A549 (cell line): ENCODE measurements at regions not wholly inside any gene's neighbourhood (a gene's known extent, or its start where the extent isn't known, plus 50 kb on each side); places are given as distances from the start of the nearest gene placed in this dataset.

Experiments
- ATAC-seq, 2 experiments: fragments of 200-7000 bp in 1 of 2; fragments of >200 bp in 1 of 2; cut with Nextera tagmentation in 1 of 2; cut with Tn5 transposase in 1 of 2; 3 replicates each; pipeline versions ENCODE4 v1.8.0 to v1.9.1; 2018 to 2020; ENCODE audit warnings: mild to moderate bottlenecking in 1 of 2, moderate library complexity in 1 of 2
- CTCF ChIA-PET: fragments of 300-600 bp; sonication (Branson Sonifier 250); formaldehyde crosslinking; extraction: SDS; loops from one replicate; lab custom pipeline; 2021; ENCODE audit warnings: antibody characterized with exemption, inconsistent platforms; lab: Yijun Ruan, JAX
- POLR2A ChIA-PET: fragments of 350-600 bp; formaldehyde crosslinking; extraction: SDS; loops from one replicate; lab custom pipeline; 2021; ENCODE audit warnings: antibody characterized with exemption, inconsistent platforms; lab: Yijun Ruan, JAX
- DNase-seq, 2 experiments: peaks; one replicate each; pipeline versions ENCODE4 v3.0.0 to v3.0.0-alpha.2; 2011 to 2016; ENCODE audit warnings: low read depth in 1 of 2, low spot score in 1 of 2
- FAIRE-seq: peaks from 2 replicates; lab custom pipeline; 2011; peaks lifted over from hg19 to GRCh38; lab: Jason Lieb, UNC
- H3K27ac ChIP-seq, 2 experiments: fragments of >200 bp; sonication (Bioruptor Twin); formaldehyde crosslinking; 3 replicates each; pipeline ENCODE4 v1.5.1; 2016 to 2017
- H3K4me1 ChIP-seq: fragments of >200 bp; sonication (Bioruptor Twin); formaldehyde crosslinking; 3 replicates; pipeline ENCODE4 v1.6.1; 2016
- H3K4me2 ChIP-seq: fragments of >200 bp; sonication (Bioruptor Twin); formaldehyde crosslinking; 3 replicates; pipeline ENCODE4 v1.6.1; 2016
- H3K4me3 ChIP-seq: fragments of >200 bp; sonication (Bioruptor Twin); formaldehyde crosslinking; 3 replicates; pipeline ENCODE4 v1.5.1; 2016
- H3K9me3 ChIP-seq: fragments of >200 bp; sonication (Bioruptor Twin); formaldehyde crosslinking; 3 replicates; pipeline ENCODE4 v1.6.1; 2016
- BHLHE40 ChIP-seq: IDR thresholded peaks from 2 replicates; pipeline ENCODE4 v1.6.1; 2012; ENCODE audit warnings: low read depth, low read length, inconsistent platforms
- CBX8 ChIP-seq: fragments of 200-600 bp; sonication (generic); IDR thresholded peaks from 2 replicates; pipeline ENCODE4 v1.6.1; 2016
- CEBPB ChIP-seq, 2 experiments: fragments of >200 bp in 1 of 2; sonication (Bioruptor Twin) in 1 of 2; formaldehyde crosslinking in 1 of 2; IDR thresholded peaks; 2 replicates each; pipeline ENCODE4 v1.6.1; 2012 to 2016
- CHD2 ChIP-seq: fragments of 150-350 bp; IDR thresholded peaks from 2 replicates; pipeline ENCODE4 v1.6.1; 2014; ENCODE audit warnings: low read length; ENCODE audit not compliant: partially characterized antibody
- EHMT2 ChIP-seq: fragments of 200-600 bp; sonication (generic); IDR thresholded peaks from 2 replicates; pipeline ENCODE4 v1.6.1; 2016; ENCODE audit warnings: antibody characterized with exemption, low read depth, mild to moderate bottlenecking, moderate library complexity
- ESRRA ChIP-seq: fragments of 150-350 bp; IDR thresholded peaks from 2 replicates; pipeline ENCODE4 v1.6.1; 2014; ENCODE audit warnings: mild to moderate bottlenecking, low read length, borderline replicate concordance
- FOSB ChIP-seq: fragments of 250-450 bp; sonication (Bioruptor Pico); IDR thresholded peaks from 2 replicates; pipeline ENCODE4 v1.5.0; 2020; ENCODE audit warnings: mild to moderate bottlenecking, moderate library complexity
- FOXS1 ChIP-seq: fragments of 250-450 bp; sonication (Bioruptor Pico); IDR thresholded peaks from 2 replicates; pipeline ENCODE4 v1.5.0; 2020; ENCODE audit warnings: mild to moderate bottlenecking, moderate library complexity
- GATA3 ChIP-seq: IDR thresholded peaks from 2 replicates; pipeline ENCODE4 v1.6.1; 2012; ENCODE audit warnings: borderline replicate concordance
- HOXA7 ChIP-seq: fragments of 250-450 bp; sonication (Bioruptor Pico); IDR thresholded peaks from 2 replicates; pipeline ENCODE4 v1.5.0; 2020; ENCODE audit warnings: mild to moderate bottlenecking, moderate library complexity
- KDM1A ChIP-seq: fragments of 200-600 bp; sonication (generic); IDR thresholded peaks from 2 replicates; pipeline ENCODE4 v1.6.1; 2016; ENCODE audit warnings: low read depth, mild to moderate bottlenecking
- KDM5A ChIP-seq: fragments of 200-600 bp; sonication (generic); IDR thresholded peaks from 2 replicates; pipeline ENCODE4 v1.6.1; 2016; ENCODE audit warnings: antibody characterized with exemption, mild to moderate bottlenecking
- MAFK ChIP-seq: fragments of 450-650 bp; IDR thresholded peaks from 2 replicates; pipeline ENCODE4 v1.6.1; 2014; ENCODE audit not compliant: partially characterized antibody
- MAZ ChIP-seq: fragments of 150-350 bp; IDR thresholded peaks from 2 replicates; pipeline ENCODE4 v1.6.1; 2014; ENCODE audit warnings: antibody characterized with exemption, low read depth, low read length, borderline replicate concordance
- PHF8 ChIP-seq: fragments of 200-600 bp; sonication (generic); IDR thresholded peaks from 2 replicates; pipeline ENCODE4 v1.6.1; 2016; ENCODE audit warnings: low read depth, mild to moderate bottlenecking, antibody characterized with exemption, moderate library complexity, borderline replicate concordance
- RCOR1 ChIP-seq: fragments of 150-350 bp; IDR thresholded peaks from 2 replicates; pipeline ENCODE4 v1.6.1; 2014; ENCODE audit warnings: antibody characterized with exemption, low read length, low read depth
- RFX5 ChIP-seq: fragments of 450-650 bp; IDR thresholded peaks from 2 replicates; pipeline ENCODE4 v1.7.1; 2014; ENCODE audit warnings: antibody characterized with exemption, mild to moderate bottlenecking, moderate library complexity
- RNF2 ChIP-seq: fragments of 200-600 bp; sonication (generic); IDR thresholded peaks from 2 replicates; pipeline ENCODE4 v1.6.1; 2016; ENCODE audit warnings: low read depth, mild to moderate bottlenecking, antibody characterized with exemption, moderate library complexity, borderline replicate concordance
- TP53 ChIP-seq: fragments of 250-450 bp; sonication (Bioruptor Pico); IDR thresholded peaks from 2 replicates; pipeline ENCODE4 v1.5.0; 2021; ENCODE audit warnings: mild to moderate bottlenecking, moderate library complexity
- ZNF302 ChIP-seq: fragments of 250-450 bp; sonication (Bioruptor Pico); IDR thresholded peaks from 2 replicates; pipeline ENCODE4 v1.9.0; 2021; ENCODE audit warnings: inconsistent platforms, mild to moderate bottlenecking, moderate library complexity
- ZSCAN20 ChIP-seq: fragments of 250-450 bp; sonication (Bioruptor Pico); IDR thresholded peaks from 2 replicates; pipeline ENCODE4 v1.8.0; 2022; ENCODE audit warnings: mild to moderate bottlenecking, moderate library complexity
- WGBS: methylation state at CpG from one replicate; pipeline ENCODE4 v1.1.6; 2017; ENCODE audit errors: missing lambda C conversion rate; 5-methylcytosine and 5-hydroxymethylcytosine counted together
- TF ChIP-seq, protein P1 (sequence below): fragments of 250-450 bp; sonication (Bioruptor Pico); IDR thresholded peaks from 2 replicates; pipeline ENCODE4 v1.5.0; 2021; ENCODE audit warnings: mild to moderate bottlenecking, moderate library complexity, borderline replicate concordance
- TF ChIP-seq, protein P2 (sequence below): fragments of >200 bp; sonication (Bioruptor Twin); formaldehyde crosslinking; IDR thresholded peaks from 3 replicates; pipeline ENCODE4 v1.5.1; 2016
- TF ChIP-seq, protein P3 (sequence below): fragments of >200 bp; sonication (Bioruptor Twin); formaldehyde crosslinking; IDR thresholded peaks from 3 replicates; pipeline ENCODE4 v1.6.1; 2016
- TF ChIP-seq, protein P4 (sequence below): fragments of 450-650 bp; IDR thresholded peaks from 2 replicates; pipeline ENCODE4 v1.6.1; 2014; ENCODE audit warnings: antibody characterized with exemption
- TF ChIP-seq, protein P5 (sequence below): IDR thresholded peaks from 2 replicates; pipeline ENCODE4 v1.6.1; 2012; ENCODE audit warnings: low read depth, borderline replicate concordance

DNA sequence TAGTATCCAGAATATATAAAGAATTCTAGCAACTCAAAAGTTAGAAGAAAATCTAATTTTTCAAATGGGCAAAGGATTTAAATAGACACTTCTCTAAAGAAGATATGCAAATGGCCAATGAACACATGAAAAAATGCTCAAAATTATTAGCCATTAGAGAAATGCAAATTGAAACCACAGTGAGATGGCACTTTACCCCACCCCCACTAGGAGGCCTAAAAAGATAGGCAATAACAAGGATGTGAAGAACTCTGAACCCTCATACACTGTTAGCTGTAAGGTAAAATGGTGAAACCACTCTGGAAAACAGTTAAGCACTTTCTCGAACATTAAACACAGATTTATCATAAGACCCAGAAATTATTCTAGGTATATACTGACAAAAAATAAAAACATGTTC is 71.4 kb upstream of the IRX6 start:
- Histone ChIP-seq H3K27ac (no peak overlapping the region), H3K4me2 (no peak overlapping the region), H3K9me3 (no peaks in the 10 kb centered on the region), H3K4me1 (no peaks in the 10 kb centered on the region), H3K4me3 (no peak overlapping the region)
- no peak for DNase-seq
- ChIA-PET CTCF (no interaction called here), POLR2A (no interaction called here)
- ATAC-seq: no peak
- WGBS: 0% methylated on average over 1 of the region's 1 CpG
- no peak for FAIRE-seq
- no peak for TF ChIP-seq ZNF302 (CRISPR knock-in tag)
- TF ChIP-seq ESRRA: no peak
- TF ChIP-seq, protein P1, sequence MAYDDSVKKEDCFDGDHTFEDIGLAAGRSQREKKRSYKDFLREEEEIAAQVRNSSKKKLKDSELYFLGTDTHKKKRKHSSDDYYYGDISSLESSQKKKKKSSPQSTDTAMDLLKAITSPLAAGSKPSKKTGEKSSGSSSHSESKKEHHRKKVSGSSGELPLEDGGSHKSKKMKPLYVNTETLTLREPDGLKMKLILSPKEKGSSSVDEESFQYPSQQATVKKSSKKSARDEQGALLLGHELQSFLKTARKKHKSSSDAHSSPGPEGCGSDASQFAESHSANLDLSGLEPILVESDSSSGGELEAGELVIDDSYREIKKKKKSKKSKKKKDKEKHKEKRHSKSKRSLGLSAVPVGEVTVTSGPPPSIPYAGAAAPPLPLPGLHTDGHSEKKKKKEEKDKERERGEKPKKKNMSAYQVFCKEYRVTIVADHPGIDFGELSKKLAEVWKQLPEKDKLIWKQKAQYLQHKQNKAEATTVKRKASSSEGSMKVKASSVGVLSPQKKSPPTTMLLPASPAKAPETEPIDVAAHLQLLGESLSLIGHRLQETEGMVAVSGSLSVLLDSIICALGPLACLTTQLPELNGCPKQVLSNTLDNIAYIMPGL (CRISPR knock-in tag): no peak
- TF ChIP-seq CHD2: no peak
- no peak for TF ChIP-seq CBX8
- TF ChIP-seq PHF8: no peak
- TF ChIP-seq, protein P2, sequence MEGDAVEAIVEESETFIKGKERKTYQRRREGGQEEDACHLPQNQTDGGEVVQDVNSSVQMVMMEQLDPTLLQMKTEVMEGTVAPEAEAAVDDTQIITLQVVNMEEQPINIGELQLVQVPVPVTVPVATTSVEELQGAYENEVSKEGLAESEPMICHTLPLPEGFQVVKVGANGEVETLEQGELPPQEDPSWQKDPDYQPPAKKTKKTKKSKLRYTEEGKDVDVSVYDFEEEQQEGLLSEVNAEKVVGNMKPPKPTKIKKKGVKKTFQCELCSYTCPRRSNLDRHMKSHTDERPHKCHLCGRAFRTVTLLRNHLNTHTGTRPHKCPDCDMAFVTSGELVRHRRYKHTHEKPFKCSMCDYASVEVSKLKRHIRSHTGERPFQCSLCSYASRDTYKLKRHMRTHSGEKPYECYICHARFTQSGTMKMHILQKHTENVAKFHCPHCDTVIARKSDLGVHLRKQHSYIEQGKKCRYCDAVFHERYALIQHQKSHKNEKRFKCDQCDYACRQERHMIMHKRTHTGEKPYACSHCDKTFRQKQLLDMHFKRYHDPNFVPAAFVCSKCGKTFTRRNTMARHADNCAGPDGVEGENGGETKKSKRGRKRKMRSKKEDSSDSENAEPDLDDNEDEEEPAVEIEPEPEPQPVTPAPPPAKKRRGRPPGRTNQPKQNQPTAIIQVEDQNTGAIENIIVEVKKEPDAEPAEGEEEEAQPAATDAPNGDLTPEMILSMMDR: no peak
- no peak for TF ChIP-seq GATA3
- TF ChIP-seq FOSB: no peak

DNA sequence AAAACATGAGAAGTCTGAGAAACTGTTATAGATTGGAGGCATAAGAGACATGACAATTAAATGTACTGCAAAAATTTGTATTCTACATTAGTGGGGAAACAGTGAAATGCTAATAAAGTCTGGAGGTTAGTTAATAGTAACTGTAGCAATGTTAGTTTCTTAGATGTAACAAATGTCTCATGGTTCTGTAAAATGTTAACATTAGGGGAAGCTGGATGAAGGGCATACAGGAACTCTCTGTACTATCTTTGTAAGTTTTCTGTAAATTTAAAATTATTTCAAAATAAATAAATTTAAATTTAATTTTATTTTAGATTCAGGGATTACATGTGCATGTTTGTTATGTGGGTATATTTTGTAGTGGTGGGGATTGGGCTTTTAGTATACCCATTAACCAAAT is 70.0 kb upstream of the IRX6 start:
- Histone ChIP-seq H3K4me2 (no peak overlapping the region), H3K4me3 (no peak overlapping the region), H3K4me1 (no peaks in the 10 kb centered on the region), H3K27ac (no peak overlapping the region), H3K9me3 (no peaks in the 10 kb centered on the region)
- FAIRE-seq (no peak), ATAC-seq (no peak), DNase-seq (no peak)
- ChIA-PET POLR2A (no interaction called here), CTCF (no interaction called here)
- TF ChIP-seq KDM5A (no peak), RCOR1 (no peak), FOSB (no peak), CBX8 (no peak), HOXA7 (CRISPR knock-in tag) (no peak)
- TF ChIP-seq, protein P2: no peak
- TF ChIP-seq, protein P3, sequence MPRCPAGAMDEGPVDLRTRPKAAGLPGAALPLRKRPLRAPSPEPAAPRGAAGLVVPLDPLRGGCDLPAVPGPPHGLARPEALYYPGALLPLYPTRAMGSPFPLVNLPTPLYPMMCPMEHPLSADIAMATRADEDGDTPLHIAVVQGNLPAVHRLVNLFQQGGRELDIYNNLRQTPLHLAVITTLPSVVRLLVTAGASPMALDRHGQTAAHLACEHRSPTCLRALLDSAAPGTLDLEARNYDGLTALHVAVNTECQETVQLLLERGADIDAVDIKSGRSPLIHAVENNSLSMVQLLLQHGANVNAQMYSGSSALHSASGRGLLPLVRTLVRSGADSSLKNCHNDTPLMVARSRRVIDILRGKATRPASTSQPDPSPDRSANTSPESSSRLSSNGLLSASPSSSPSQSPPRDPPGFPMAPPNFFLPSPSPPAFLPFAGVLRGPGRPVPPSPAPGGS: no peak
- TF ChIP-seq, protein P4, sequence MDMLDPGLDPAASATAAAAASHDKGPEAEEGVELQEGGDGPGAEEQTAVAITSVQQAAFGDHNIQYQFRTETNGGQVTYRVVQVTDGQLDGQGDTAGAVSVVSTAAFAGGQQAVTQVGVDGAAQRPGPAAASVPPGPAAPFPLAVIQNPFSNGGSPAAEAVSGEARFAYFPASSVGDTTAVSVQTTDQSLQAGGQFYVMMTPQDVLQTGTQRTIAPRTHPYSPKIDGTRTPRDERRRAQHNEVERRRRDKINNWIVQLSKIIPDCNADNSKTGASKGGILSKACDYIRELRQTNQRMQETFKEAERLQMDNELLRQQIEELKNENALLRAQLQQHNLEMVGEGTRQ: no peak

DNA sequence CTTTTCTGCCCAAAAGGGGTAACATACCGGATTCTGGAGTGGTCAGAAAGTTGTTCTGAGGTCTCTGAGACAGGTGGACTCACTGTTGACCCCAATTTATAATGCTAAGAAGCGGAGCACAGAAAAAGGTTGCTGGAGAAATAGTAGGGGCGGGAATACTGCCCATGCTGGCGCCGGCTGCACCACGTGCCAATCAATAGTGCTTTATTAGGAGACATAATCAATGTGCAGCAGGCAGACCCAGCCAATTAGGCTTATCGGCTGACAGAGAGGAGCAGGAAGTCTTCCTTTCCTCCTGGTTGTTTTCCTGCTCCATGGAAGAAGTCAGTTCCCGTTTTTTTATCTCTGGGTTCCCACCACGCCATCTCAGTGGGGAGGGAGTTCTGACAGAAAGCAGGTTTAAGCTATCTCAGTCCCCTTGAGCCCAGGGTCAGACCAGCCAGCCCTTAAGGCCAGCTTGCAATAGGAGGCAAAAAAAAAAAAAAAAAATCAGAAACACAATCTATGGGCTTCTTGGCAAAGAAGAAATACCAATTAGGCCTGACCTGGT is 68.2 kb upstream of the IRX6 start:
- 23% methylated on average over 9 of the region's 9 CpGs for WGBS
- no peak for DNase-seq
- H3K27ac ChIP-seq: no peak overlapping the region
- ChIA-PET CTCF (interaction anchor here (0.6 to 1.0 kb wide), 2 partner anchors 10 to 35 kb away, joined by 3 read pairs; no protein-coding TSS in a partner anchor), POLR2A (no interaction called here)
- ATAC-seq: no peak
- no peak for FAIRE-seq
- no peaks in the 10 kb centered on the region for H3K9me3 ChIP-seq
- H3K4me3 ChIP-seq: no peak overlapping the region
- no peak overlapping the region for H3K4me2 ChIP-seq
- no peaks in the 10 kb centered on the region for H3K4me1 ChIP-seq
- TF ChIP-seq ZSCAN20 (CRISPR knock-in tag) (no peak), RFX5 (no peak), MAZ (no peak), MAFK (no peak), BHLHE40 (no peak), CEBPB (IDR thresholded peaks at IDR 0.05) (no peak), FOXS1 (no peak), PHF8 (no peak), RNF2 (no peak), EHMT2 (no peak), HOXA7 (CRISPR knock-in tag) (no peak), TP53 (CRISPR knock-in tag) (no peak), KDM1A (no peak)
- TF ChIP-seq, protein P5, sequence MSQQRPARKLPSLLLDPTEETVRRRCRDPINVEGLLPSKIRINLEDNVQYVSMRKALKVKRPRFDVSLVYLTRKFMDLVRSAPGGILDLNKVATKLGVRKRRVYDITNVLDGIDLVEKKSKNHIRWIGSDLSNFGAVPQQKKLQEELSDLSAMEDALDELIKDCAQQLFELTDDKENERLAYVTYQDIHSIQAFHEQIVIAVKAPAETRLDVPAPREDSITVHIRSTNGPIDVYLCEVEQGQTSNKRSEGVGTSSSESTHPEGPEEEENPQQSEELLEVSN: no peak
